ENCODE measurements at regions not wholly inside any gene's neighbourhood (a gene's known extent, or its start where the extent isn't known, plus 50 kb on each side); places are given as distances from the start of the nearest gene placed in this dataset.

- peak in 2 of 6 donors; percentile 7 to 8 for DNase-seq (ENCODE audit: low read depth in 4 of 6, low spot score in 6 of 6)
- no CpG with 5 or more reads among the region's 2 CpGs for WGBS (ENCODE audit: insufficient coverage)
- Histone ChIP-seq H3K4me1 (ENCODE audit: control insufficient read depth, insufficient read depth, low read length) (no peaks in the 10 kb centered on the region), H3K9me3 (ENCODE audit: control insufficient read depth, insufficient read depth, low read length) (no peaks in the 10 kb centered on the region), H3K36me3 (ENCODE audit: control insufficient read depth, insufficient read depth, low read length) (no peaks in the 10 kb centered on the region), H3K4me3 (ENCODE audit: low read depth, low read length) (no peak overlapping the region), H3K27me3 (ENCODE audit: control insufficient read depth, insufficient read depth, low read length) (no peaks in the 10 kb centered on the region), H3K27ac (ENCODE audit: low read depth, low read length) (no peak overlapping the region)
Observed at GRCh38 chr4:106691749-106692148, 323.2 kb upstream of the GIMD1 start.

GRCh38 chr4:106690487-106690886 lies 321.9 kb upstream of the GIMD1 start:
- H3K9me3 ChIP-seq (ENCODE audit: control insufficient read depth, insufficient read depth, low read length): no peaks in the 10 kb centered on the region
- H3K4me1 ChIP-seq (ENCODE audit: control insufficient read depth, insufficient read depth, low read length): no peaks in the 10 kb centered on the region
- no peak overlapping the region for H3K27ac ChIP-seq (ENCODE audit: low read depth, low read length)
- no peaks in the 10 kb centered on the region for H3K27me3 ChIP-seq (ENCODE audit: control insufficient read depth, insufficient read depth, low read length)
- no peak overlapping the region for H3K4me3 ChIP-seq (ENCODE audit: low read depth, low read length)
- 33% methylated on average over 2 of the region's 4 CpGs for WGBS (ENCODE audit: insufficient coverage)
- DNase-seq (ENCODE audit: low read depth in 4 of 6, low spot score in 6 of 6): no peak
- H3K36me3 ChIP-seq (ENCODE audit: control insufficient read depth, insufficient read depth, low read length): no peaks in the 10 kb centered on the region

- H3K4me1 ChIP-seq (ENCODE audit: control insufficient read depth, insufficient read depth, low read length): no peaks in the 10 kb centered on the region
- H3K27me3 ChIP-seq (ENCODE audit: control insufficient read depth, insufficient read depth, low read length): no peaks in the 10 kb centered on the region
- no peaks in the 10 kb centered on the region for H3K9me3 ChIP-seq (ENCODE audit: control insufficient read depth, insufficient read depth, low read length)
- no peak overlapping the region for H3K27ac ChIP-seq (ENCODE audit: low read depth, low read length)
- DNase-seq (ENCODE audit: low read depth in 4 of 6, low spot score in 6 of 6): no peak
- H3K4me3 ChIP-seq (ENCODE audit: low read depth, low read length): no peak overlapping the region
- H3K36me3 ChIP-seq (ENCODE audit: control insufficient read depth, insufficient read depth, low read length): no peaks in the 10 kb centered on the region
Observed at GRCh38 chr4:106687026-106687425, 318.4 kb upstream of the GIMD1 start.

- Histone ChIP-seq H3K4me3 (ENCODE audit: low read depth, low read length) (no peak overlapping the region), H3K27ac (ENCODE audit: low read depth, low read length) (no peak overlapping the region), H3K27me3 (ENCODE audit: control insufficient read depth, insufficient read depth, low read length) (no peaks in the 10 kb centered on the region), H3K9me3 (ENCODE audit: control insufficient read depth, insufficient read depth, low read length) (no peaks in the 10 kb centered on the region), H3K4me1 (ENCODE audit: control insufficient read depth, insufficient read depth, low read length) (no peaks in the 10 kb centered on the region), H3K36me3 (ENCODE audit: control insufficient read depth, insufficient read depth, low read length) (no peaks in the 10 kb centered on the region)
- WGBS (ENCODE audit: insufficient coverage): 87% methylated on average over 24 of the region's 24 CpGs
- DNase-seq (ENCODE audit: low read depth in 4 of 6, low spot score in 6 of 6): no peak
Observed at GRCh38 chr4:106681381-106681921, 312.9 kb upstream of the GIMD1 start.

- no peak for DNase-seq (ENCODE audit: low read depth in 4 of 6, low spot score in 6 of 6)
- no peak overlapping the region for H3K27ac ChIP-seq (ENCODE audit: low read depth, low read length)
- no peaks in the 10 kb centered on the region for H3K36me3 ChIP-seq (ENCODE audit: control insufficient read depth, insufficient read depth, low read length)
- 60% methylated on average over 1 of the region's 1 CpG for whole genome bisulfite sequencing (ENCODE audit: insufficient coverage)
- no peak overlapping the region for H3K4me3 ChIP-seq (ENCODE audit: low read depth, low read length)
- no peaks in the 10 kb centered on the region for H3K9me3 ChIP-seq (ENCODE audit: control insufficient read depth, insufficient read depth, low read length)
- no peaks in the 10 kb centered on the region for H3K27me3 ChIP-seq (ENCODE audit: control insufficient read depth, insufficient read depth, low read length)
- H3K4me1 ChIP-seq (ENCODE audit: control insufficient read depth, insufficient read depth, low read length): no peaks in the 10 kb centered on the region
Observed at GRCh38 chr4:106679063-106679462, 310.5 kb upstream of the GIMD1 start.

- no peaks in the 10 kb centered on the region for H3K4me1 ChIP-seq (ENCODE audit: control insufficient read depth, insufficient read depth, low read length)
- H3K27me3 ChIP-seq (ENCODE audit: control insufficient read depth, insufficient read depth, low read length): no peaks in the 10 kb centered on the region
- H3K36me3 ChIP-seq (ENCODE audit: control insufficient read depth, insufficient read depth, low read length): no peaks in the 10 kb centered on the region
- H3K4me3 ChIP-seq (ENCODE audit: low read depth, low read length): no peak overlapping the region
- no peak for DNase-seq (ENCODE audit: low read depth in 4 of 6, low spot score in 6 of 6)
- H3K9me3 ChIP-seq (ENCODE audit: control insufficient read depth, insufficient read depth, low read length): no peaks in the 10 kb centered on the region
- H3K27ac ChIP-seq (ENCODE audit: low read depth, low read length): no peak overlapping the region
Observed at GRCh38 chr4:106677213-106677612, 308.6 kb upstream of the GIMD1 start.

- Histone ChIP-seq H3K9me3 (ENCODE audit: control insufficient read depth, insufficient read depth, low read length) (no peaks in the 10 kb centered on the region), H3K27ac (ENCODE audit: low read depth, low read length) (no peak overlapping the region), H3K4me3 (ENCODE audit: low read depth, low read length) (no peak overlapping the region), H3K36me3 (ENCODE audit: control insufficient read depth, insufficient read depth, low read length) (no peaks in the 10 kb centered on the region), H3K27me3 (ENCODE audit: control insufficient read depth, insufficient read depth, low read length) (no peaks in the 10 kb centered on the region), H3K4me1 (ENCODE audit: control insufficient read depth, insufficient read depth, low read length) (no peaks in the 10 kb centered on the region)
- no CpG with 5 or more reads among the region's 3 CpGs for WGBS (ENCODE audit: insufficient coverage)
- no peak for DNase-seq (ENCODE audit: low read depth in 4 of 6, low spot score in 6 of 6)
Observed at GRCh38 chr4:106676173-106676921, 307.8 kb upstream of the GIMD1 start.

- H3K9me3 ChIP-seq (ENCODE audit: control insufficient read depth, insufficient read depth, low read length): no peaks in the 10 kb centered on the region
- H3K4me3 ChIP-seq (ENCODE audit: low read depth, low read length): no peak overlapping the region
- no peaks in the 10 kb centered on the region for H3K36me3 ChIP-seq (ENCODE audit: control insufficient read depth, insufficient read depth, low read length)
- no peaks in the 10 kb centered on the region for H3K4me1 ChIP-seq (ENCODE audit: control insufficient read depth, insufficient read depth, low read length)
- no CpG with 5 or more reads among the region's 1 CpG for WGBS (ENCODE audit: insufficient coverage)
- no peak for DNase-seq (ENCODE audit: low read depth in 4 of 6, low spot score in 6 of 6)
- no peaks in the 10 kb centered on the region for H3K27me3 ChIP-seq (ENCODE audit: control insufficient read depth, insufficient read depth, low read length)
- H3K27ac ChIP-seq (ENCODE audit: low read depth, low read length): no peak overlapping the region
Observed at GRCh38 chr4:106671716-106672115, 303.1 kb upstream of the GIMD1 start.

- Histone ChIP-seq H3K27me3 (ENCODE audit: control insufficient read depth, insufficient read depth, low read length) (no peaks in the 10 kb centered on the region), H3K36me3 (ENCODE audit: control insufficient read depth, insufficient read depth, low read length) (no peaks in the 10 kb centered on the region), H3K27ac (ENCODE audit: low read depth, low read length) (no peak overlapping the region), H3K4me3 (ENCODE audit: low read depth, low read length) (no peak overlapping the region), H3K9me3 (ENCODE audit: control insufficient read depth, insufficient read depth, low read length) (no peaks in the 10 kb centered on the region), H3K4me1 (ENCODE audit: control insufficient read depth, insufficient read depth, low read length) (no peaks in the 10 kb centered on the region)
- WGBS (ENCODE audit: insufficient coverage): 100% methylated on average over 2 of the region's 2 CpGs
- DNase-seq (ENCODE audit: low read depth in 4 of 6, low spot score in 6 of 6): no peak
Observed at GRCh38 chr4:106670976-106671375, 302.4 kb upstream of the GIMD1 start.

GRCh38 chr4:106659371-106659770 lies 290.8 kb upstream of the GIMD1 start:
- no peaks in the 10 kb centered on the region for H3K36me3 ChIP-seq (ENCODE audit: control insufficient read depth, insufficient read depth, low read length)
- no peak overlapping the region for H3K4me3 ChIP-seq (ENCODE audit: low read depth, low read length)
- H3K27ac ChIP-seq (ENCODE audit: low read depth, low read length): no peak overlapping the region
- H3K9me3 ChIP-seq (ENCODE audit: control insufficient read depth, insufficient read depth, low read length): no peaks in the 10 kb centered on the region
- no peak for DNase-seq (ENCODE audit: low read depth in 4 of 6, low spot score in 6 of 6)
- no CpG with 5 or more reads among the region's 1 CpG for WGBS (ENCODE audit: insufficient coverage)
- no peaks in the 10 kb centered on the region for H3K4me1 ChIP-seq (ENCODE audit: control insufficient read depth, insufficient read depth, low read length)
- H3K27me3 ChIP-seq (ENCODE audit: control insufficient read depth, insufficient read depth, low read length): no peaks in the 10 kb centered on the region

Measured in spinal cord (tissue), 9 donors.